ENCODE measurements at regions not wholly inside any gene's neighbourhood (a gene's known extent, or its start where the extent isn't known, plus 50 kb on each side); places are given as distances from the start of the nearest gene placed in this dataset.
"Not testable (repeated sequence)": the region's sequence is repeated elsewhere in the genome, so short reads cannot be mapped to it uniquely, and the experiment has no call there.

GRCh38 chr10:23493711-23494110 is 54.8 kb downstream of the OTUD1 start:
- TF ChIP-seq ZFX (IDR thresholded peaks at IDR 0.05; ENCODE audit: borderline replicate concordance) = no peak
- no peak for TF ChIP-seq CTCF (IDR thresholded peaks at IDR 0.05)

GRCh38 chr10:23496727-23497126 is 57.9 kb downstream of the OTUD1 start:
- no peak overlapping the region for H3K27ac ChIP-seq
- TF ChIP-seq CTCF (IDR thresholded peaks at IDR 0.05) (no peak), ZFX (IDR thresholded peaks at IDR 0.05; ENCODE audit: borderline replicate concordance) (no peak)

More at GRCh38 chr10:23493711-23494110, 54.8 kb downstream of the OTUD1 start:
- no peak overlapping the region for H3K27ac ChIP-seq

- TF ChIP-seq CTCF (IDR thresholded peaks at IDR 0.05) (no peak), ZFX (IDR thresholded peaks at IDR 0.05; ENCODE audit: borderline replicate concordance) (no peak)
- no peak overlapping the region for H3K27ac ChIP-seq
These were observed 60.7 kb downstream of the OTUD1 start for GRCh38 chr10:23499372-23500132.

- no peak overlapping the region for H3K27ac ChIP-seq
- TF ChIP-seq ZFX (IDR thresholded peaks at IDR 0.05; ENCODE audit: borderline replicate concordance) = no peak
- no peak for TF ChIP-seq CTCF (IDR thresholded peaks at IDR 0.05)
These were observed 67.1 kb downstream of the OTUD1 start for GRCh38 chr10:23505797-23506465.

GRCh38 chr10:23512355-23513058 is 73.6 kb downstream of the OTUD1 start:
- no peak overlapping the region for H3K27ac ChIP-seq
- TF ChIP-seq ZFX (IDR thresholded peaks at IDR 0.05; ENCODE audit: borderline replicate concordance) (no peak), CTCF (IDR thresholded peaks at IDR 0.05) (no peak)

GRCh38 chr10:23513621-23514020 is 74.7 kb downstream of the OTUD1 start:
- not testable (repeated sequence) for H3K27ac ChIP-seq

GRCh38 chr10:23514321-23514720 is 75.4 kb downstream of the OTUD1 start:
- TF ChIP-seq CTCF (IDR thresholded peaks at IDR 0.05) = no peak
- TF ChIP-seq ZFX (IDR thresholded peaks at IDR 0.05; ENCODE audit: borderline replicate concordance) = no peak
- H3K27ac ChIP-seq = no peak overlapping the region

Data from 22Rv1 (cell line).